ENCODE measurements at regions not wholly inside any gene's neighbourhood (a gene's known extent, or its start where the extent isn't known, plus 50 kb on each side); places are given as distances from the start of the nearest gene placed in this dataset.

- TF ChIP-seq CTCF (IDR thresholded peaks at IDR 0.05; ENCODE audit: poor library complexity) (no peak), EZH2 (IDR thresholded peaks at IDR 0.05; ENCODE audit: borderline replicate concordance) (no peak), EZH2phosphoT487 (IDR thresholded peaks at IDR 0.05; ENCODE audit: low read depth, severe bottlenecking, unreplicated experiment) (no peak)
These were observed 76.4 kb upstream of the RMST start for GRCh38 chr12:97386133-97386581.
